Stimulated activated naive CD4-positive, alpha-beta T cell treated with Interleukin-2 at 50 U/mL for 16 hours (primary cell): ENCODE measurements at regions not wholly inside any gene's neighbourhood (a gene's known extent, or its start where the extent isn't known, plus 50 kb on each side); places are given as distances from the start of the nearest gene placed in this dataset.

Source experiments
- DNase-seq: peaks from one replicate; lab custom pipeline; 2025; lab: John Stamatoyannopoulos, UW

- DNase-seq, result no peak
These were observed 288.9 kb upstream of the DMAC1 start for GRCh38 chr9:8088477-8088876.

DNA sequence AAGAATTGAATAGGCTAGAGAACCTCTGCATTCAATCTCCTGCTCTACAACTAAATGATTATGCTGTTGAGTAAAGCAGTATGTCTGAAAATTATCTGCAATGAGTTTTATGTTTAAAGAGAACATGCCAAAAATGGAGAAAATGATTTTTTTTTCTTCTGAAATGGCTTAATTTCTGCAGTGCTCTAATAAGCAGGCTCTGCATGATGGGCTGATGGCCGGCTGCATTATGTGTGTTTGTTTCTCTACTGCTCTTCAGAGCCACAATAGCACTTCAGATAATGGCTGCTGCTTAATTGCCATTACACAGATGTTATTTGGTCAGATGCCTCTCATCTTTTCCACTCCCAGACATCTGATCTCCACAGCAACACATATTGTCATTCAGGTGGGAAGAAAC, 286.4 kb upstream of the DMAC1 start:
- DNase-seq, result no peak

DNA sequence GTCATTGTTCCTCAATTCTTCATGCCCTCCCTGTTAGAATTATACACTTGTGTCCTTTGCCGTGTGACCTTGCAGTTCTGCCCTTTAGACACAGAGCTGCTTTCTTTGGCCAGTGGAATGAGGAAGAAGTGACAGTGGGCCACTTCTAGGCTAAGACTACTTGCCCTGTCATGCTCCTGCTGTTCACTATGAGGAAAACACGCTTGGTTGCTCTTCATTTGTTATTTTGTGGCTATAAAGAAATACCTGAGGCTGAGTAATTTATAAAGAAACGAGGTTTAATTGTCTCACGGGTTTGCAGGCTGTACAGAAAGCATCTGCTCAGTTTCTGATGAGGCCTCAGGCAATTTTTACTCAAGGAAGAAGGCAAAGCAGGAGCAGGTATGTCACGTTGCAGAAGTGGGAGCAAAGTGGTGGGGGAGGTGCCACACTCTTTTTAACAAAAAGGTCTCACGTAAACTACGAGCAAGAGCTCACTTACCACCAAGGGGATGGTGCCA, 279.1 kb upstream of the DMAC1 start:
- DNase-seq, result no peak

GRCh38 chr9:8074713-8075286, 275.2 kb upstream of the DMAC1 start:
- no peak for DNase-seq

- DNase-seq, result no peak
These were observed 271.8 kb upstream of the DMAC1 start for GRCh38 chr9:8071445-8071798.

GRCh38 chr9:8070779-8071444, 271.3 kb upstream of the DMAC1 start:
- no peak for DNase-seq

- DNase-seq, result no peak
These were observed 262.9 kb upstream of the DMAC1 start for GRCh38 chr9:8062459-8062858.

DNA sequence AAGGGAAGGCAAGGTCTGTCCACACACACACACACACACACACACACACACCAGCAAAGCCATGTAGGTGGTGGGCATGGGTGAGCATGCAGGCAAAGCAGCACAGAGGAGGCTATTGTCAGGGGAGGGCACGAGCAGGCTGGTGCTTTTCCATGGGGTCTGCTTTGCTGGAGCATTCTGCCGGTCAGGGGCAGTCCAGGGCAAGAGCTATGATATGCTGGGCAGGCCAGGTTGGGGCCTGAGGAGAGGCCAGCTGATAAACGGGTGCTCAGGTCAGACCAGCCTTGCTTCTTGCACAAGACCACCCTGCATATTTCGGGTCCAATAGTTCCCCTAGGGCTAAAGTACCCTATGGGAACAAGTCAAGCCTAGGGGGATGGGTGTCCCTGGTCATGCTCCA, 253.9 kb upstream of the DMAC1 start:
- no peak for DNase-seq

- DNase-seq, result no peak
These were observed 253.4 kb upstream of the DMAC1 start for GRCh38 chr9:8052991-8053390.

GRCh38 chr9:8037745-8038144, 238.2 kb upstream of the DMAC1 start:
- DNase-seq, result no peak

DNA sequence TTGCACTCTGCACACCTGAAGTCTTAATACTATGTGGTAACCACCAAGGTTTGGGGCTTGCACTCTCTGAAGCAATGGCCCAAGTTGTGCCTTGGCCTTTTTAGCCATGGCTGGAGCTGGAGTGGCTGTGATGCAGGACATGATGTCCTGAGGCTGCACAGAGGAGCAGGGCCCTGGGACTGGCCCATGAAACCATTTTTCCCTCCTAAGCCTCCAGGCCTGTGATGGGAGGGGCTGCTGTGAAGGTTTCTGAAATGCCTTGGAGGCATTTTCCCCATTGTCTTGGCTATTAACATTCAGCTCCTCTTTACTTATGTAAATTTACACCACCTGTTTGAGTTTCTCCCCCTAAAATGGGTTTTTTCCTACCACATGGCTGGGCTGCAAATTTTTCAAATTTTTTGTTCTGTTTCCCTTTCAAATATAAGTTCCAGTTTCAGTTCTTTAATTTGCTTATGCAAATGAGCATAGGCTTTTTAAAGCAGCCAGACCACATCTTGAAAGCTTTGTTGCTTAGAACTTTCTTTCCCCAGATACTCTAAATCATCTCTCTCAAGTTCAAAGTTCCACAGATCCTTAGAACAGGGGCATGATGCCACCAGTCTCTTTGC, 237.4 kb upstream of the DMAC1 start:
- DNase-seq, result no peak

GRCh38 chr9:8033794-8034193, 234.2 kb upstream of the DMAC1 start:
- DNase-seq, result no peak

GRCh38 chr9:8030095-8030494, 230.5 kb upstream of the DMAC1 start:
- no peak for DNase-seq

GRCh38 chr9:8027351-8027750, 227.8 kb upstream of the DMAC1 start:
- no peak for DNase-seq

DNA sequence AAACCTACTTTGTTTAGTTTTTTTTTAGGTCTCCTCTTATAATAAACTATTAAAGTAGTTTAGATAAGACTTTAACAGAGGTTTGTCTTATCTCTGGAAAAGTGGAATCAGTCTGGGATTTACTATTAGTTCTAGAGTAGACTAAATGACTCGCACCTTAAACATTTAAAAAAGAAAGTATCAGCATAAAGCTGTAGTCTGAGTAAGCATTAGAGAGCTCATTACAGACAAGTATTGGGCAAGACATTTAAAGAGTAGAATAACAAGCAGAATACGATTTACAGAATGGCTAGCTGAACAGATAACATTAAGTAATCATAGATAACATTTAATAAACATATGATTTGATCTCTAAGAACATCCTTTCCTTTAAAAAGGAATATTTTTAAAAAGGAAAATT, 226.0 kb upstream of the DMAC1 start:
- DNase-seq, result no peak

GRCh38 chr9:8020186-8020585, 220.6 kb upstream of the DMAC1 start:
- no peak for DNase-seq

DNA sequence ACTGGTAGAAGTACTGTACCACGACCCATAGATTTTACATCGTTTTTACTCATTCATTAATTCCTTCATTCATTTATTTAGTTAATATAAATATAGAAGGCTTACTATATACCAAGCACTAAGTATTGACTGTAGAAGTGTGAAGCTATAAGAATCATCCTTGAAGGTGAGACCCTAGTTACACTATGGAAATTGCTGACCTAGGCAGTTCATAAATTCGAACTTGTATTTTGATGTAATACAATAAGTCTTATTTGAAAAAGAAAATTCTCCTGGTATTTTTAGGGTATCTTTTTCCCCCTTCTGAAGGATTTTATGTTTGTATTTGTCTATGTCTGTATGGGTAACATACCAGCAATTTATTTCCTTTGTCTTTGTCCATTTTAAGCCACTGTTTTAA, 220.1 kb upstream of the DMAC1 start:
- DNase-seq, result no peak

GRCh38 chr9:8014997-8015682, 215.6 kb upstream of the DMAC1 start:
- DNase-seq, result no peak

DNA sequence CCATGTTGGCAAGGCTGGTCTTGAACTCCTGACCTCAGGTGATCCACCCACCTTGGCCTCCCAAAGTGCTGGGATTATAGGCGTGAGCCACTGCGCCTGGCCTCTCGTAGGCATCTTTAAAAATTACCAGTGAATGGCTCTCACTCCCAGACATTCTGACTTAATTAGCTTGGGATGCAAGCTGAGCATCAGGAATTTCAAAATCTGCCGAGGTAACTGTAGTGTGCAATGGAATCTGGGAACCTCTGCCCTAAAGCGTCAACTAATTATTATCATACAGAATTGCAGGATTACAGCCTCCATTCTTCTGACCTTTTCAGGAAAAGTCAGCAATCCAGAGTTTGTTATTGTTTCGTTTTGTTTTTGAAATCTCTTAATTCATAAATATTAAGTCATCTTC, 213.4 kb upstream of the DMAC1 start:
- DNase-seq, result no peak

DNA sequence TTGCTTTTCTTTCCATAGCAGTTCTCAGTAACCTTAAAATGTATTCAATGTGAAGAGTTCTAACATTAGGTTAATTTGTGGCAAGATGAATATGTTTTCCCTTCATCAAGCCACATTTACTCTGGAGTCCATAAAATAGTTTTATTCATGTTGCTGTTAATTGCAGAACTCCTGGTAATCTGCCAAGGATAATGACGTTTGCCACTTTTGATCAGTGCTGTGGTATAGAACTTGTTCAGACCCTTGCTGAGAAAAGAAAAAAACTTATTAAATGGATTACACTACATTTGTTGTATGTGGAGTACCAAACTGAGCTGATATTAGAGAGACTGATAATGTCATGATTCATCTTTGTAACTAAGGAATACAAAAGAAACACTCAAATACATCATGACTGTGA, 212.4 kb upstream of the DMAC1 start:
- no peak for DNase-seq

DNA sequence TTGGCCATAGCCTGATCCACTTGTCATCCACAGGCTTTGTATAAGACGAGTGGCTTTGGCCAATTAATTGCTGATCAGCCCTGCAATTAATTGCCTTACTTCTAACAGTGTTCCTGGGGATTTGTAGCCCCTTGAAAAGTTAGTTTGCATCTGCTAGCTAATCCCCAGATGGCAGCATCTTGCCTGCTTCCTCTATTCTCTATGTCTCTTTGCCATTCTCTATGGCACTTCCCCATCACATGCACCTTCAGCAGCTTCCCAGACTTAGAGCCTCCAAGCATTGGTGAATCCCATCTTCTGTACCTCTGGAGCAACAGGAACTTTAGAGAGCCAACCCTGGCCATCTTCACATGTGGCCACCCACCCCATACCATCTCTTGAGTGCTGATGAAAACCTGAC, 197.0 kb upstream of the DMAC1 start:
- DNase-seq, result no peak

GRCh38 chr9:7988644-7989280, 189.2 kb upstream of the DMAC1 start:
- no peak for DNase-seq

- no peak for DNase-seq
These were observed 185.1 kb upstream of the DMAC1 start for GRCh38 chr9:7984692-7985091.
